Brain microvascular endothelial cell (primary cell): ENCODE measurements at regions not wholly inside any gene's neighbourhood (a gene's known extent, or its start where the extent isn't known, plus 50 kb on each side); places are given as distances from the start of the nearest gene placed in this dataset.

Source experiments
- DNase-seq: peaks from one replicate; pipeline ENCODE4 v3.0.0-alpha.2; 2020
- H3K27ac ChIP-seq: fragments of 250-450 bp; sonication (Bioruptor Pico); 2 replicates; pipeline ENCODE4 v1.5.1; 2020; ENCODE audit warnings: mild to moderate bottlenecking, moderate library complexity
- H3K27me3 ChIP-seq: fragments of 250-450 bp; sonication (Bioruptor Pico); replicated peaks from 2 replicates; pipeline ENCODE4 v1.5.1; 2020; ENCODE audit warnings: mild to moderate bottlenecking
- H3K36me3 ChIP-seq: fragments of 250-450 bp; sonication (Bioruptor Pico); replicated peaks from 2 replicates; pipeline ENCODE4 v1.5.1; 2020; ENCODE audit warnings: mild to moderate bottlenecking
- H3K4me3 ChIP-seq: 2 replicates; pipeline ENCODE4 v1.5.1; 2011; ENCODE audit warnings: low read depth, mild to moderate bottlenecking, control low read depth, low read length, moderate library complexity
- CTCF ChIP-seq: IDR thresholded peaks from 2 replicates; pipeline ENCODE4 v1.5.1; 2011; ENCODE audit warnings: low read depth, mild to moderate bottlenecking, moderate library complexity, low read length, control low read depth, inconsistent platforms; ENCODE audit errors: missing control alignments
- in situ Hi-C: cut with HindIII; loops from 2 replicates; pipeline ENCODE4 v1.10.0; 2017; ENCODE audit warnings: low sequenced_read_pairs, low pct_ligation_motif_present

- no peak overlapping the region for H3K27ac ChIP-seq
- no peak for DNase-seq
- H3K27me3 ChIP-seq: no peaks in the 10 kb centered on the region
- no peak overlapping the region for H3K4me3 ChIP-seq
- TF ChIP-seq CTCF: no peak
- in situ Hi-C loops: no loop called here
- no peaks in the 10 kb centered on the region for H3K36me3 ChIP-seq
Measured at GRCh38 chr2:23118894-23119293, 266.1 kb upstream of the KLHL29 start.

- in situ Hi-C loops: no loop called here
- no peaks in the 10 kb centered on the region for H3K27me3 ChIP-seq
- TF ChIP-seq CTCF: no peak
- no peaks in the 10 kb centered on the region for H3K36me3 ChIP-seq
- H3K27ac ChIP-seq: no peak overlapping the region
- H3K4me3 ChIP-seq: no peak overlapping the region
- no peak for DNase-seq
Measured at GRCh38 chr2:23120161-23120560, 264.8 kb upstream of the KLHL29 start.

GRCh38 chr2:23121968-23122648, 262.9 kb upstream of the KLHL29 start:
- DNase-seq: no peak
- no peaks in the 10 kb centered on the region for H3K36me3 ChIP-seq
- no peak overlapping the region for H3K27ac ChIP-seq
- in situ Hi-C loops: no loop called here
- TF ChIP-seq CTCF: no peak
- no peaks in the 10 kb centered on the region for H3K27me3 ChIP-seq
- no peak overlapping the region for H3K4me3 ChIP-seq

- in situ Hi-C loops: no loop called here
- no peak overlapping the region for H3K4me3 ChIP-seq
- DNase-seq: no peak
- H3K36me3 ChIP-seq: no peaks in the 10 kb centered on the region
- H3K27ac ChIP-seq: no peak overlapping the region
- no peak for TF ChIP-seq CTCF
- no peaks in the 10 kb centered on the region for H3K27me3 ChIP-seq
Measured at GRCh38 chr2:23122681-23123215, 262.2 kb upstream of the KLHL29 start.

GRCh38 chr2:23123686-23124085, 261.3 kb upstream of the KLHL29 start:
- no peak for DNase-seq
- Histone ChIP-seq H3K27ac (no peak overlapping the region), H3K4me3 (no peak overlapping the region), H3K27me3 (no peaks in the 10 kb centered on the region), H3K36me3 (no peaks in the 10 kb centered on the region)
- no peak for TF ChIP-seq CTCF
- in situ Hi-C loops: no loop called here
